Heart left ventricle (tissue), 16 donors: ENCODE measurements at regions not wholly inside any gene's neighbourhood (a gene's known extent, or its start where the extent isn't known, plus 50 kb on each side); places are given as distances from the start of the nearest gene placed in this dataset.
A peak's percentile ranks its signal among the peaks of the same experiment; 100 is the strongest.

Experiments
- ATAC-seq, 4 donors: fragments of 200-7000 bp; cut with Tn5 transposase; one replicate each; pipeline ENCODE4 v1.9.1; 2020 to 2022; ENCODE audit warnings: moderate library complexity in 4 of 4, mild to moderate bottlenecking in 3 of 4, moderate number of reproducible peaks in 1 of 4
- DNase-seq, 5 donors: peaks; one replicate each; pipeline ENCODE4 v3.0.0-alpha.2; 2020
- H3K27ac ChIP-seq, 12 donors: fragments of 200-600 bp; sonication (generic) in 4 of 12; one replicate each; pipeline versions ENCODE4 v1.5.0 to v1.8.0; 2016 to 2022; ENCODE audit warnings: mild to moderate bottlenecking in 2 of 12
- H3K27me3 ChIP-seq, 9 donors: fragments of 200-600 bp; sonication (generic) in 2 of 9; one replicate each; pipeline versions ENCODE4 v1.5.1 to v1.8.0; 2016 to 2022; ENCODE audit warnings: mild to moderate bottlenecking in 3 of 9
- H3K36me3 ChIP-seq, 9 donors: fragments of 200-600 bp; sonication (generic) in 2 of 9; one replicate each; pipeline versions ENCODE4 v1.5.0 to v1.8.0; 2018 to 2022; ENCODE audit warnings: mild to moderate bottlenecking in 2 of 9
- H3K4me1 ChIP-seq, 12 donors: fragments of 200-600 bp; sonication (generic) in 4 of 12; one replicate each; pipeline versions ENCODE4 v1.5.0 to v1.8.0; 2016 to 2022; ENCODE audit warnings: mild to moderate bottlenecking in 3 of 12
- H3K4me3 ChIP-seq, 12 donors: fragments of 200-600 bp; sonication (generic) in 4 of 12; one replicate each; pipeline versions ENCODE4 v1.5.0 to v1.8.0; 2017 to 2022; ENCODE audit warnings: mild to moderate bottlenecking in 9 of 12, moderate library complexity in 4 of 12
- H3K9me3 ChIP-seq, 12 donors: fragments of 200-600 bp; sonication (generic) in 4 of 12; one replicate each; pipeline versions ENCODE4 v1.5.0 to v1.8.0; 2016 to 2022; ENCODE audit warnings: mild to moderate bottlenecking in 1 of 12
- CTCF ChIP-seq, 12 donors: fragments of 200-600 bp; sonication (generic) in 4 of 12; IDR thresholded peaks; one replicate each; pipeline versions ENCODE4 v1.5.0 to v1.8.0; 2018 to 2022; ENCODE audit warnings: antibody characterized with exemption in 12 of 12, mild to moderate bottlenecking in 5 of 12
- POLR2A ChIP-seq, 2 donors: fragments of 450-650 bp; IDR thresholded peaks; one replicate each; pipeline ENCODE4 v1.6.1; 2017; ENCODE audit warnings: antibody characterized with exemption in 2 of 2, mild to moderate bottlenecking in 2 of 2, moderate library complexity in 2 of 2
- WGBS, 4 donors: extraction: QIAGEN DNeasy Blood & Tissue Kit in 2 of 4; methylation state at CpG; one replicate each; pipeline versions ENCODE4 v1.1.5 to v1.1.7; 2013 to 2018; 5-methylcytosine and 5-hydroxymethylcytosine counted together
- intact Hi-C, 10 donors: fragments of 100-400 bp; cut with DNase I; formaldehyde crosslinking; loops; one replicate each; pipeline versions ENCODE4 v1.11.1 to v1.14.2; 2022
- donor health status: ischemic (EF 13 %, LVEDD 7.1; RV severe dilation, severe dysfunction).
- donor health status: healthy with polysubstance abuse.
- donor health status: DM: no; HTN: yes; CAD: no.
- donor health status: DM: no; HTN: no; CAD: no.
- donor health status: ischemic (EF 25% LVEDD 6.9; RV normal size, moderate dysfunction).
- donor health status: ischemic (EF 25% LVEDD 5.7; RV mildly dilated, moderate dysfunction).
- donor health status: healthy.
- donor health status: DM: yes; HTN: yes; CAD: no.
- donor health status: ischemic (EF 35%, LVEDD 5.7; RV mildly dilated, moderate dysfunction).
- donor health status: nonischemic (EF 11% LVEDD 7.7; RV severe dilation, severe dysfunction).
- donor health status: DM: yes; HTN: yes; CAD: no.
- donor health status: PGD.
- donor health status: ischemic (EF 29% LVEDD 5.4; RV normal size, mild dysfunction).
- donor health status: nonischemic (EF 23%, LVEDD 6.1; RV moderate dilation, normal function).

- ATAC-seq (peak in 3 of 4 donors; percentile 27 to 55 (median 33)), DNase-seq (peak in 1 of 5 donors; percentile 8)
- no peaks in the 10 kb centered on the region for H3K36me3 ChIP-seq
- H3K4me3 ChIP-seq, result no peak overlapping the region
- no peaks in the 10 kb centered on the region for H3K9me3 ChIP-seq
- H3K27me3 ChIP-seq, result no peaks in the 10 kb centered on the region
- no peaks in the 10 kb centered on the region for H3K4me1 ChIP-seq
- 67 to 77% (median 73%) methylated on average over 6 to 7 of the region's 7 CpGs for WGBS, 4 donors
- no peak for TF ChIP-seq POLR2A (IDR thresholded peaks at IDR 0.05)
- TF ChIP-seq CTCF (IDR thresholded peaks at IDR 0.05), result no peak
- peak overlapping the region in 1 of 12 donors; percentile 35 for H3K27ac ChIP-seq
- intact Hi-C loops, result no loop called here
Measured at GRCh38 chr1:55522353-55522903, 307.3 kb upstream of the USP24 start.

- Histone ChIP-seq H3K36me3 (no peaks in the 10 kb centered on the region), H3K27me3 (peaks cover 0 to 3% (median 0%) of the 10 kb centered on the region in 9 donors), H3K4me1 (no peaks in the 10 kb centered on the region), H3K27ac (peak overlapping the region in 1 of 12 donors; percentile 35), H3K4me3 (no peak overlapping the region), H3K9me3 (no peaks in the 10 kb centered on the region)
- WGBS, 4 donors, result 96 to 100% (median 97%) methylated on average over 2 of the region's 2 CpGs
- no peak for TF ChIP-seq POLR2A (IDR thresholded peaks at IDR 0.05)
- TF ChIP-seq CTCF (IDR thresholded peaks at IDR 0.05), result no peak
- intact Hi-C loops, result no loop called here
- DNase-seq (no peak), ATAC-seq (no peak)
Measured at GRCh38 chr1:55520861-55521260, 305.7 kb upstream of the USP24 start.

GRCh38 chr1:55519937-55520683, 304.9 kb upstream of the USP24 start:
- 79 to 86% (median 83%) methylated on average over 6 of the region's 6 CpGs for WGBS, 4 donors
- Histone ChIP-seq H3K9me3 (no peaks in the 10 kb centered on the region), H3K4me1 (no peaks in the 10 kb centered on the region), H3K27ac (no peak overlapping the region), H3K36me3 (no peaks in the 10 kb centered on the region), H3K27me3 (peaks cover 0 to 3% (median 0%) of the 10 kb centered on the region in 9 donors), H3K4me3 (no peak overlapping the region)
- DNase-seq, result no peak
- no peak for ATAC-seq
- intact Hi-C loops, result no loop called here
- no peak for TF ChIP-seq POLR2A (IDR thresholded peaks at IDR 0.05)
- TF ChIP-seq CTCF (IDR thresholded peaks at IDR 0.05), result no peak

- no peak for TF ChIP-seq CTCF (IDR thresholded peaks at IDR 0.05)
- TF ChIP-seq POLR2A (IDR thresholded peaks at IDR 0.05), result no peak
- Histone ChIP-seq H3K36me3 (no peaks in the 10 kb centered on the region), H3K9me3 (no peaks in the 10 kb centered on the region), H3K4me3 (no peak overlapping the region), H3K4me1 (no peaks in the 10 kb centered on the region), H3K27ac (no peak overlapping the region), H3K27me3 (peaks cover 0 to 3% (median 0%) of the 10 kb centered on the region in 9 donors)
- 23 to 40% (median 31%) methylated on average over 1 of the region's 1 CpG for WGBS, 4 donors
- no peak for DNase-seq
- ATAC-seq, result no peak
- intact Hi-C loops, result no loop called here
Measured at GRCh38 chr1:55519276-55519675, 304.1 kb upstream of the USP24 start.
